ENCODE measurements at regions not wholly inside any gene's neighbourhood (a gene's known extent, or its start where the extent isn't known, plus 50 kb on each side); places are given as distances from the start of the nearest gene placed in this dataset.

DNA sequence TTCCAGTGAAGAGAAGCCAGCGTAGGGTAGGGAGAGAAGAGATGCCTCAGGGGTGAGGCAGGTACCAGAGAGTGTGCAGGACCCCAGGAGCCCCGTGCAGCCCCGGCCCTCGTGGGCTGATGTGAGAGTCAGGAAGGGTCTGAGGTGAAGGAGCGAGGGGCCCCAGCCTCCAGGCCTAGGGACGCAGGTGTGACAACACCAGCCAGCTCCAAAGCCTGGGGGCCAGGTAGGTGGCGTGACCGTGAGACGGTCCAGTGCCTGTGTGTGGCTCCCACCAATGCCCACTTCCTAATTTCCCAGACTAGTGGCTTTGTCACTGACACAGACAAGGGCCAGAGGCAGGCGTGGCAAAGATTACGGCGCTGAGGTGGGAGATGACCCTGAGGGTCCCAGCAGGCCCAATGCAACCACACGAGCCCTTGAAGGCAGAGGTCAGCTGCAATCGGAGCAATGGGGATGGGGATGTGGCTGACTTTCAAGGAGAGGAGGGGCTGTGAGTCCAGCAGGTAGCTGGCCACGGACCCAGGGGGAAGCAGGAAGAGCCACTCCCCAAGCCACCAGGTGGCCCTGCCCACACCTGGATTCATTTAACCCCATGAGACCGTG is 86.0 kb upstream of the SNTG2 start:
- TF ChIP-seq, protein P1, sequence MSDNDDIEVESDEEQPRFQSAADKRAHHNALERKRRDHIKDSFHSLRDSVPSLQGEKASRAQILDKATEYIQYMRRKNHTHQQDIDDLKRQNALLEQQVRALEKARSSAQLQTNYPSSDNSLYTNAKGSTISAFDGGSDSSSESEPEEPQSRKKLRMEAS (IDR thresholded peaks at IDR 0.05) = no peak
- no peak for TF ChIP-seq TEAD4 (IDR thresholded peaks at IDR 0.05)
- no peak for TF ChIP-seq EP300 (IDR thresholded peaks at IDR 0.05; ENCODE audit: borderline replicate concordance)
- no peak for TF ChIP-seq YY1 (IDR thresholded peaks at IDR 0.05; ENCODE audit: low read depth)
- no peak for TF ChIP-seq RAD21 (IDR thresholded peaks at IDR 0.05; ENCODE audit: low read depth)
- TF ChIP-seq CEBPB (IDR thresholded peaks at IDR 0.05) = no peak
- no peak for TF ChIP-seq ZBTB7A (IDR thresholded peaks at IDR 0.05; ENCODE audit: low read depth)
- TF ChIP-seq FOXM1 (IDR thresholded peaks at IDR 0.05; ENCODE audit: borderline replicate concordance, low read depth) = no peak
- TF ChIP-seq EGR1 (IDR thresholded peaks at IDR 0.05) = no peak
- TF ChIP-seq CREB1 (IDR thresholded peaks at IDR 0.05; ENCODE audit: low read depth) = no peak
- TF ChIP-seq TAF1 (IDR thresholded peaks at IDR 0.05; ENCODE audit: low read depth) = no peak
- TF ChIP-seq NFIC (IDR thresholded peaks at IDR 0.05) = no peak
- TF ChIP-seq, protein P2, sequence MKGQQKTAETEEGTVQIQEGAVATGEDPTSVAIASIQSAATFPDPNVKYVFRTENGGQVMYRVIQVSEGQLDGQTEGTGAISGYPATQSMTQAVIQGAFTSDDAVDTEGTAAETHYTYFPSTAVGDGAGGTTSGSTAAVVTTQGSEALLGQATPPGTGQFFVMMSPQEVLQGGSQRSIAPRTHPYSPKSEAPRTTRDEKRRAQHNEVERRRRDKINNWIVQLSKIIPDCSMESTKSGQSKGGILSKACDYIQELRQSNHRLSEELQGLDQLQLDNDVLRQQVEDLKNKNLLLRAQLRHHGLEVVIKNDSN (IDR thresholded peaks at IDR 0.05) = no peak
- TF ChIP-seq REST (IDR thresholded peaks at IDR 0.05; ENCODE audit: low read depth) = no peak
